WERI-Rb-1 (cell line): ENCODE measurements at regions not wholly inside any gene's neighbourhood (a gene's known extent, or its start where the extent isn't known, plus 50 kb on each side); places are given as distances from the start of the nearest gene placed in this dataset.

Source experiments
- DNase-seq: peaks from one replicate; pipeline ENCODE4 v3.0.0-alpha.2; 2020
- H3K27ac ChIP-seq: fragments of 250-450 bp; sonication (Bioruptor Pico); 2 replicates; pipeline ENCODE4 v1.5.1; 2020; ENCODE audit warnings: mild to moderate bottlenecking, moderate library complexity
- H3K27me3 ChIP-seq: fragments of 250-450 bp; sonication (Bioruptor Pico); 2 replicates; pipeline ENCODE4 v1.5.1; 2021; ENCODE audit warnings: mild to moderate bottlenecking, low read depth, moderate library complexity; ENCODE audit not compliant: insufficient read depth, severe bottlenecking
- H3K36me3 ChIP-seq: fragments of 250-450 bp; sonication (Bioruptor Pico); 2 replicates; pipeline ENCODE4 v1.5.1; 2020; ENCODE audit warnings: mild to moderate bottlenecking, moderate library complexity
- H3K4me3 ChIP-seq: 2 replicates; pipeline ENCODE4 v1.5.1; 2011; ENCODE audit warnings: low read depth, mild to moderate bottlenecking, control low read depth, low read length
- H3K9me3 ChIP-seq: fragments of 250-450 bp; sonication (Bioruptor Pico); 2 replicates; pipeline ENCODE4 v1.5.1; 2021; ENCODE audit warnings: mild to moderate bottlenecking, moderate library complexity; ENCODE audit not compliant: severe bottlenecking
- CTCF ChIP-seq: IDR thresholded peaks from 2 replicates; pipeline ENCODE4 v1.5.1; 2011; ENCODE audit warnings: low read depth, mild to moderate bottlenecking, control low read depth, inconsistent platforms, low read length

GRCh38 chr4:23384741-23385140, 505.1 kb downstream of the PPARGC1A start:
- Histone ChIP-seq H3K27ac (no peak overlapping the region), H3K9me3 (no peaks in the 10 kb centered on the region), H3K27me3 (no peaks in the 10 kb centered on the region), H3K36me3 (no peaks in the 10 kb centered on the region), H3K4me3 (no peak overlapping the region)
- DNase-seq = no peak
- TF ChIP-seq CTCF = no peak

- no peaks in the 10 kb centered on the region for H3K36me3 ChIP-seq
- H3K4me3 ChIP-seq = no peak overlapping the region
- H3K9me3 ChIP-seq = no peaks in the 10 kb centered on the region
- no peak overlapping the region for H3K27ac ChIP-seq
- H3K27me3 ChIP-seq = no peaks in the 10 kb centered on the region
- DNase-seq = no peak
- no peak for TF ChIP-seq CTCF
Measured at GRCh38 chr4:23382879-23383278, 507.0 kb downstream of the PPARGC1A start.

GRCh38 chr4:23374259-23374658, 515.6 kb downstream of the PPARGC1A start:
- H3K4me3 ChIP-seq = no peak overlapping the region
- no peak for DNase-seq
- no peak for TF ChIP-seq CTCF

GRCh38 chr4:23373261-23373660, 516.6 kb downstream of the PPARGC1A start:
- no peaks in the 10 kb centered on the region for H3K9me3 ChIP-seq
- TF ChIP-seq CTCF = no peak
- H3K27ac ChIP-seq = no peak overlapping the region
- DNase-seq = peak; percentile 12
- no peak overlapping the region for H3K4me3 ChIP-seq
- H3K36me3 ChIP-seq = no peaks in the 10 kb centered on the region
- no peaks in the 10 kb centered on the region for H3K27me3 ChIP-seq

More at GRCh38 chr4:23374259-23374658, 515.6 kb downstream of the PPARGC1A start:
- Histone ChIP-seq H3K27me3 (no peaks in the 10 kb centered on the region), H3K27ac (no peak overlapping the region), H3K36me3 (no peaks in the 10 kb centered on the region), H3K9me3 (no peaks in the 10 kb centered on the region)

- no peak for TF ChIP-seq CTCF
- no peaks in the 10 kb centered on the region for H3K36me3 ChIP-seq
Measured at GRCh38 chr4:23371533-23371932, 518.3 kb downstream of the PPARGC1A start.

GRCh38 chr4:23369331-23369730, 520.5 kb downstream of the PPARGC1A start:
- Histone ChIP-seq H3K27me3 (no peaks in the 10 kb centered on the region), H3K36me3 (no peaks in the 10 kb centered on the region), H3K4me3 (no peak overlapping the region), H3K27ac (no peak overlapping the region), H3K9me3 (no peaks in the 10 kb centered on the region)
- no peak for TF ChIP-seq CTCF
- DNase-seq = peak; percentile 35

More at GRCh38 chr4:23371533-23371932, 518.3 kb downstream of the PPARGC1A start:
- Histone ChIP-seq H3K27ac (no peak overlapping the region), H3K4me3 (no peak overlapping the region), H3K27me3 (no peaks in the 10 kb centered on the region), H3K9me3 (no peaks in the 10 kb centered on the region)
- DNase-seq = no peak
